ENCODE measurements at regions not wholly inside any gene's neighbourhood (a gene's known extent, or its start where the extent isn't known, plus 50 kb on each side); places are given as distances from the start of the nearest gene placed in this dataset.

- TF ChIP-seq CTCF (IDR thresholded peaks at IDR 0.05) = no peak
- TF ChIP-seq POLR2A (IDR thresholded peaks at IDR 0.05) = no peak
Measured at GRCh38 chr14:106218174-106218573, 691.8 kb downstream of the TMEM121 start.
